ENCODE measurements at regions not wholly inside any gene's neighbourhood (a gene's known extent, or its start where the extent isn't known, plus 50 kb on each side); places are given as distances from the start of the nearest gene placed in this dataset.

- Histone ChIP-seq H3K14ac (ENCODE audit: insufficient read length) (no peak overlapping the region), H4K91ac (replicated peaks; ENCODE audit: insufficient read length, low read length) (no peak overlapping the region), H2AFZ (ENCODE audit: low read length) (no peak overlapping the region), H3K27me3 (replicated peaks in 1 of 4; ENCODE audit: control insufficient read depth in 3 of 4, extremely low read depth in 1 of 4, insufficient read depth in 3 of 4, low read length in 3 of 4) (no peaks in the 10 kb centered on the region), H3K36me3 (ENCODE audit: control insufficient read depth in 2 of 4, insufficient read depth in 4 of 4, low read length in 3 of 4) (no peaks in the 10 kb centered on the region), H4K20me1 (replicated peaks in 1 of 2; ENCODE audit: control insufficient read depth in 1 of 2, insufficient read depth in 2 of 2, low read length in 2 of 2) (no peaks in the 10 kb centered on the region), H3K79me2 (ENCODE audit: control insufficient read depth in 1 of 2, insufficient read depth in 2 of 2, low read length in 2 of 2) (no peaks in the 10 kb centered on the region), H3K79me1 (ENCODE audit: low read depth, low read length) (no peaks in the 10 kb centered on the region), H2BK5ac (ENCODE audit: low read depth, low read length) (no peak overlapping the region), H3K9me3 (ENCODE audit: insufficient read depth in 2 of 2, low read depth in 1 of 2, low read length in 1 of 2) (no peaks in the 10 kb centered on the region), H2BK20ac (ENCODE audit: low read length) (no peak overlapping the region), H3K4me1 (replicated peaks in 1 of 4; ENCODE audit: control insufficient read depth in 3 of 4, insufficient read depth in 4 of 4, low read length in 3 of 4) (no peaks in the 10 kb centered on the region), H3K23ac (ENCODE audit: insufficient read length) (no peak overlapping the region), H3K4ac (replicated peaks; ENCODE audit: insufficient read length, low read depth, low read length) (no peak overlapping the region), H2BK12ac (ENCODE audit: low read depth, low read length) (no peak overlapping the region), H3K4me3 (ENCODE audit: extremely low read depth in 1 of 4, insufficient read depth in 2 of 4, low read depth in 3 of 4, low read length in 4 of 4) (no peak overlapping the region), H3K9ac (replicated peaks in 1 of 4; ENCODE audit: extremely low read depth in 1 of 4, low read depth in 3 of 4, low read length in 3 of 4) (no peak overlapping the region), H3K23me2 (ENCODE audit: low read depth, low read length) (no peaks in the 10 kb centered on the region; the same call in 1 of the 2 replicates), H2AK5ac (ENCODE audit: low read depth, low read length) (no peak overlapping the region), H3K27ac (ENCODE audit: low read depth, low read length) (no peak overlapping the region), H2BK15ac (ENCODE audit: low read length) (no peak overlapping the region), H4K8ac (ENCODE audit: extremely low read depth, insufficient read depth, low read length) (no peak overlapping the region), H2BK120ac (replicated peaks; ENCODE audit: low read depth, low read length) (no peak overlapping the region), H3K56ac (replicated peaks; ENCODE audit: insufficient read length, low read depth, low read length) (no peak overlapping the region), H3K18ac (ENCODE audit: extremely low read depth, low read length) (no peak overlapping the region), H4K5ac (ENCODE audit: insufficient read length, low read depth, low read length) (no peak overlapping the region), H3K4me2 (ENCODE audit: insufficient read depth in 1 of 2, low read depth in 2 of 2, low read length in 2 of 2) (no peak overlapping the region)
- 87% methylated on average over 9 of the region's 9 CpGs; no CpG with 5 or more reads in 1 of the 2 experiments for WGBS, 2 experiments (ENCODE audit: extremely low coverage in 1 of 2, insufficient coverage in 1 of 2, insufficient read length in 1 of 2, insufficient replicate concordance in 2 of 2, low coverage in 1 of 2, low lambda C conversion rate in 2 of 2, missing lambda C conversion rate in 1 of 2)
- FAIRE-seq, result no peak
- TF ChIP-seq GTF2F1 (IDR thresholded peaks at IDR 0.05; ENCODE audit: borderline replicate concordance, low read depth, low read length) (no peak), ASH2L (IDR thresholded peaks at IDR 0.05; ENCODE audit: low read length) (no peak), CREB1 (IDR thresholded peaks at IDR 0.05) (no peak), EZH2 (IDR thresholded peaks at IDR 0.05; ENCODE audit: low read depth, low read length, severe bottlenecking) (no peak), ZNF274 (IDR thresholded peaks at IDR 0.05; ENCODE audit: borderline replicate concordance, extremely low read depth, low read length) (no peak)
- TF ChIP-seq, protein P1, sequence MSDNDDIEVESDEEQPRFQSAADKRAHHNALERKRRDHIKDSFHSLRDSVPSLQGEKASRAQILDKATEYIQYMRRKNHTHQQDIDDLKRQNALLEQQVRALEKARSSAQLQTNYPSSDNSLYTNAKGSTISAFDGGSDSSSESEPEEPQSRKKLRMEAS (IDR thresholded peaks at IDR 0.05), result no peak
- ChIA-PET CTCF (ENCODE audit: partially characterized antibody) (no interaction called here), POLR2A (ENCODE audit: partially characterized antibody) (no interaction called here)
- no peak for DNase-seq (ENCODE audit: low read depth in 1 of 2, low spot score in 2 of 2)
These were observed 806.8 kb downstream of the AACS start for GRCh38 chr12:125871811-125872594.
